IPS-18a (cell line): ENCODE measurements at regions not wholly inside any gene's neighbourhood (a gene's known extent, or its start where the extent isn't known, plus 50 kb on each side); places are given as distances from the start of the nearest gene placed in this dataset.
"Not testable (repeated sequence)": the region's sequence is repeated elsewhere in the genome, so short reads cannot be mapped to it uniquely, and the experiment has no call there.

Source experiments
- H3K27ac ChIP-seq: one replicate; pipeline ENCODE4 v1.5.1; 2013; ENCODE audit warnings: low read length
- H3K27me3 ChIP-seq: one replicate; pipeline ENCODE4 v1.6.1; 2013; ENCODE audit warnings: mild to moderate bottlenecking, low read length; ENCODE audit not compliant: control insufficient read depth, insufficient read depth
- H3K36me3 ChIP-seq: one replicate; pipeline ENCODE4 v1.6.1; 2013; ENCODE audit warnings: low read depth, low read length; ENCODE audit not compliant: control insufficient read depth
- H3K4me1 ChIP-seq: one replicate; pipeline ENCODE4 v1.6.1; 2013; ENCODE audit warnings: low read depth, low read length; ENCODE audit not compliant: control insufficient read depth
- H3K4me3 ChIP-seq: one replicate; pipeline ENCODE4 v1.5.1; 2013; ENCODE audit warnings: low read length
- H3K9ac ChIP-seq: one replicate; pipeline ENCODE4 v1.6.1; 2013; ENCODE audit warnings: mild to moderate bottlenecking, low read length, moderate library complexity
- H3K9me3 ChIP-seq: one replicate; pipeline ENCODE4 v1.6.1; 2013; ENCODE audit warnings: low read depth, low read length; ENCODE audit not compliant: control insufficient read depth

DNA sequence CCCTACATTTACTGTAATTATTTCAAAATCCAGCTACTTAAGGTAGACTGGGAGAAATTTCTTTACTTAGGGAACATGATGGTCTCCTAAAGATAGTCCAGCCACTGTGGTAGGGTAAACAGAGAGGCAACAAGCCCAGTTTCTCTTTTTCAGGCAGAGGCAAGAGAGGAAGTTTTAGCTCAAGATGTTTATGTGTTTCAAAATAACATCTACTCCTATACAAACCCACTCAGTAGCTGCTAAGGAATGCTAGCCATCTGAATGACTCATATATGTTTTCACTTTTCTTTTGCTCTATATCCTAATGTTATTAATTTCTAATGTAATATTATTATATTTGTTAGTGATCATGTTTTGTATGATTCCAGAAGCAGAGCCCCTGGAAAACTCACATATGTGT is 856.6 kb downstream of the PLA2G4A start:
- no peak overlapping the region for H3K27ac ChIP-seq
- H3K9ac ChIP-seq = no peak overlapping the region
- H3K27me3 ChIP-seq = no peaks in the 10 kb centered on the region
- H3K36me3 ChIP-seq = no peaks in the 10 kb centered on the region
- no peaks in the 10 kb centered on the region for H3K9me3 ChIP-seq
- H3K4me3 ChIP-seq = no peak overlapping the region
- H3K4me1 ChIP-seq = no peaks in the 10 kb centered on the region

DNA sequence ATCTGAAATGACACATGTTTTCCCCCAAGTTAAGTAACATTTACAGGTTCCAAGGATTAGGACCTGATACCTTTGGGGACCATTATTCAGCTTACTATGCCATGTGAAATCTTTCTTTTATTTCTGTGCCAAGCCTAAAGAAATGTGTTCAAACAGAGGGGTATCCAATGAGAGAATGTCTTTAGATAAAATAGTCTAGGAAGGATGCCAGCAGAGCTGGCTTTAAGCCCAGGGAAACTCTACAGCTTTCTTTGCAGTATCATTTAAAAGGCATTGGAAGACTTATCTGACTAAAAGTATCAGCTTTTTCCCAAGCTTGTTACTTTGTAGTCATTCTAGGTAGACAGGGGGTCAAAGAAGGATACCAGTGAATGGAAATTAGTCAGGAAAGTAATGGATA is 860.4 kb downstream of the PLA2G4A start:
- H3K36me3 ChIP-seq = no peaks in the 10 kb centered on the region
- no peaks in the 10 kb centered on the region for H3K27me3 ChIP-seq
- no peak overlapping the region for H3K4me3 ChIP-seq
- H3K4me1 ChIP-seq = no peaks in the 10 kb centered on the region
- no peak overlapping the region for H3K27ac ChIP-seq
- no peaks in the 10 kb centered on the region for H3K9me3 ChIP-seq
- no peak overlapping the region for H3K9ac ChIP-seq

DNA sequence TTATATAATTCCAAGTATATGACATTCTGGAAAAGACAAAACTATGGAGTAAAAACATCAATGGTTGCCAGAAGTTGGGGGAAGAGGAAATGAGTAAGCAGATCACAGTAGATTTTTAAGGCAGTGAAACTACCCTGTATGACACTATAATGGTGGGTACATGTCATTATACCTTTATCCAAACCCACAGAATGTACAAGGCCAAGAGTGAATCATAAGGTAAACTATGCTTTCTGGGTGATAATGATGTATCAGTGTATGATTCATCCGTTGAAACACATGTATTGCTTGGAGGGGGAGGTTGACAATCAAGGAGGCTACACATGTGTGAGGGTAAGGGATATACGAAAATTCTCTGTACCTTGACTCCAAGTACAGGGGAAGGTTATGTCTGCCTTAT is 862.7 kb downstream of the PLA2G4A start:
- Histone ChIP-seq H3K4me3 (no peak overlapping the region), H3K36me3 (no peaks in the 10 kb centered on the region), H3K27ac (no peak overlapping the region), H3K9ac (no peak overlapping the region), H3K27me3 (no peaks in the 10 kb centered on the region), H3K9me3 (no peaks in the 10 kb centered on the region), H3K4me1 (no peaks in the 10 kb centered on the region)

DNA sequence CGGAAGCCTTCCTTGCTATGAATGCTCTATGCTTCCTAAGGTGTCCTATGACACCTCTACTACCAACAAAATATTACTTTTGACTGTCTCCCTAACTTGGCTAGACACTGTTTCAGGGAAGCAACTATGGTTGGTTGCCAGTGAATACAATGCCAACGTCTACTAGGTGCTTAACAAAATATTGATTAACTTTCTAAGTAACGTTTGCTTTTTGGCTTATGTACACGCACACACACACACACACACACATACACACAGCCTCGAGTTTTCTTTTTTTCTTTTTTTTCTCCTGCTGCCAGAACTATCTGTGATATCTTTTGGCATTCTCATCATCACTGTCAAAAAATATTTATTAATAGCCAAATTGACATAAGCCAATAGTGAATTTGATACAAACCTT is 864.0 kb downstream of the PLA2G4A start:
- Histone ChIP-seq H3K36me3 (no peaks in the 10 kb centered on the region), H3K27ac (no peak overlapping the region)

DNA sequence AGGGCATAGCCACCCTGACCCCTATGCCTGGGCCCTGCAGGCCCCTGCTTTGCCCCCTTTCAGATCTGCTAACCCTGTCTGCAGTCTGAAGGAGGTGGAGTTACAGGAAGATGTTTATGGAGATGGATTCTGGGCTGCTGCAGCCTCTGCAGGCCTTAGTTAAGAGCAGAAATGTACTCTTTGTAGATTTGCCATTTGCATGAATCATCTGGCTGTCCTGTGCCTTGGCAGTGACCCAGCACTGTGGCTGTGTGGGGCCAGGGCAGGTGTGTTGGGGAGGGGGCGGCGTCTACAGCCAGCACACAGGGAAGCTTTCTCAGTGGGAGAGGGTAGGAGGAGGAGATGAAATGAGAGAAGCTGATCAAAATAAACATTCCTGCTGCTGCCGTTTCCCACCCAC is 867.3 kb downstream of the PLA2G4A start:
- Histone ChIP-seq H3K9ac (no peak overlapping the region), H3K27me3 (no peaks in the 10 kb centered on the region), H3K4me3 (no peak overlapping the region), H3K27ac (no peak overlapping the region), H3K4me1 (no peaks in the 10 kb centered on the region), H3K9me3 (no peaks in the 10 kb centered on the region), H3K36me3 (no peaks in the 10 kb centered on the region)

More for the DNA sequence above, 864.0 kb downstream of the PLA2G4A start:
- H3K9ac ChIP-seq = no peak overlapping the region
- no peaks in the 10 kb centered on the region for H3K4me1 ChIP-seq
- H3K9me3 ChIP-seq = no peaks in the 10 kb centered on the region
- H3K4me3 ChIP-seq = no peak overlapping the region
- H3K27me3 ChIP-seq = no peaks in the 10 kb centered on the region

DNA sequence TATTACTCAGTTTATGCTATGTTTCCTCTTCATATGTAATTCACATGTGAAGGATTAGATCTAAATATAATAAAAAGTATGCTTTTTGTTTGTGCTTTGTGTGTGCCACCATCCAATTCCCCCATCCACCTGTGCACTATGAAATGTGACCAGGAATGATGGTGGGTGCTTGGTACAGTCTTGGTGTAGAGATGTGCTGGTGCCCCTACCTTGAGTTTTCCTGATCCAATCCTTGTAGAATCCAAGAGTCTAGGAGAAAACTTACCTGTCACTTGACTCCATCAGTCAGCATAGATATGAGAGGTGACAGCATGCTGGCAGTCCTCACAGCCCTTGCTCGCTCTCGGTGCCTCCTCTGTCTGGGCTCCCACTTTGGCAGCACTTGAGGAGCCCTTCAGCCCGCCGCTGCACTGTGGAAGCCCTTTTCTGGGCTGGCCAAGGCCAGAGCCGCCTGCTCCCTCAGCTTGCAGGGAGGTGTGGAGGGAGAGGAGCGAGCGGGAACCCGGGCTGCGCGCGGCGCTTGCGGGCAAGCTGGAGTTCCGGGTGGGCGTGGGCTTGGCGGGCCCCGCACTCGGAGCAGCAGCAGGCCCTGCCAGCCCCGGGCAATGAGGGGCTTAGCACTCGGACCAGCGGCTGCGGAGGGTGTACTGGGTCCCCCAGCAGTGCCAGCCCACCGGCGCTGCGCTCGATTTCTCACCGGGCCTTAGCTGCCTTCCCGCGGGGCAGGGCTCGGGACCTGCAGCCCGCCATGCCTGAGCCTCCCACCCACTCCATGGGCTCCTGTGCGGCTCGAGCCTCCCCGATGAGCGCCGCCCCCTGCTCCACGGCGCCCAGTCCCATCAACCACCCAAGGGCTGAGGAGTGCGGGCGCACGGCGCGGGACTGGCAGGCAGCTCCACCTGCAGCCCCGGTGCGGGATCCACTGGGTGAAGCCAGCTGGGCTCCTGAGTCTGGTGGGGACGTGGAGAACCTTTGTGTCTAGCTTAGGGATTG is 874.7 kb downstream of the PLA2G4A start:
- not testable (repeated sequence) for H3K27me3 ChIP-seq, H3K27ac ChIP-seq, H3K9ac ChIP-seq, H3K9me3 ChIP-seq, H3K36me3 ChIP-seq, H3K4me3 ChIP-seq, H3K4me1 ChIP-seq

DNA sequence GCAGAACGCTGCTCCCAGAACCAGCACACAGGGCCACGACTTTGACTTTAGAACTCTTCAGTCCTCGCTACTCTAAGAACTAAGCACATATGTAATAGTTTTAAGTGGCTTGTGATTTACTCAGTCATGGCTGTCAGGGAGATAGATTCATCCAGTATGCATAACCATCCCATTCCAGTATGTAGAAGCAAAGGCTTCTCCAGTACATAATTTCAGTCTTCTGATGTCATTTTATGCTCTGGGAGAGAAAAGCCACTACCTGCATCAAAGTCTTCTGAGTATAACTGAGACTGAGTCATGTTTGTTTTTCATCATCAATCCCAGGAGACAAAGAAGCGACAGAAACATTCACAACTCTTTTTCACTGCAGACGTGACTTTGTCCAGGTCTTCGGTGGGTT is 885.7 kb downstream of the PLA2G4A start:
- no peak overlapping the region for H3K9ac ChIP-seq
- H3K4me3 ChIP-seq = no peak overlapping the region
- H3K27ac ChIP-seq = no peak overlapping the region
- H3K36me3 ChIP-seq = no peaks in the 10 kb centered on the region
- no peaks in the 10 kb centered on the region for H3K27me3 ChIP-seq
- no peaks in the 10 kb centered on the region for H3K9me3 ChIP-seq
- no peaks in the 10 kb centered on the region for H3K4me1 ChIP-seq

DNA sequence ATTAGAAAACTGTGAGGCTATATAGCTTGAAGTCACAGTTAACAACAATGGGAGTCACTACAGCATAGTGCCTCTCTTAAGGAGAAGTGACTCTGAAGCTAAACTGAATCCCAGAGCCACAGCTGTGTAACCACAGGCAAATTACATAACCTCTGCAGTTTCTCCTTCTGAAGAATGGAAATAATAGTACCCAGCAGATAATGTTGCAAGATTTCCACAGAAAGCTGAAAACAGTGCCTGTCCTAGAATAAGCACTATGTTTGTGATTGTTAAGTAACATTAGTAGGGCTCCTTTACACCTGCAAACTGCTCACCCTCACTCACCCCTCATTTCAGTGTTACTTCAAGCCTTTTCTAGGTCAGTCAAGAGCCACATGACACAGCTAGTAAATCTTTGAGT is 886.7 kb downstream of the PLA2G4A start:
- Histone ChIP-seq H3K36me3 (no peaks in the 10 kb centered on the region), H3K27me3 (no peaks in the 10 kb centered on the region), H3K9ac (no peak overlapping the region), H3K27ac (no peak overlapping the region), H3K4me3 (no peak overlapping the region), H3K4me1 (no peaks in the 10 kb centered on the region), H3K9me3 (no peaks in the 10 kb centered on the region)

DNA sequence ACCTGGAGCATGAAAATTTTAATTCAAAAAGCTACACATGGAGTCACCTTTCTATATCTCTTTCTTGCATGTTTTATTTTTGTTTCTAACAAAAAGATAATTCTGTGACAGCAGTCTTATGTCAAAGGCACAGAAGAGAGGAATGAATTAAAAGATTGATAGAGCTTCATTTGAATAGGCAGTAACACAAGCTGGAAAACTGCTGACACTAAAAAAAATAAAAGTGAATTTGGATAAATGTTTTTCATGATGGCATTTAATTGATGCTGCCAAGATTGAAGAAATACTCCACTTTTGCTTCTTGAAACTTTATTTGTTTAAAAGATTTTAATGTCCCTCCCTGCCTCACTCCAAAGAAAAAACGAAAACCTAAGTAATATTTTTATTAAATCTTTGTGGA is 887.4 kb downstream of the PLA2G4A start:
- H3K27ac ChIP-seq = no peak overlapping the region
- no peaks in the 10 kb centered on the region for H3K9me3 ChIP-seq
- H3K4me3 ChIP-seq = no peak overlapping the region
- H3K36me3 ChIP-seq = no peaks in the 10 kb centered on the region
- no peaks in the 10 kb centered on the region for H3K4me1 ChIP-seq
- no peak overlapping the region for H3K9ac ChIP-seq
- H3K27me3 ChIP-seq = no peaks in the 10 kb centered on the region

DNA sequence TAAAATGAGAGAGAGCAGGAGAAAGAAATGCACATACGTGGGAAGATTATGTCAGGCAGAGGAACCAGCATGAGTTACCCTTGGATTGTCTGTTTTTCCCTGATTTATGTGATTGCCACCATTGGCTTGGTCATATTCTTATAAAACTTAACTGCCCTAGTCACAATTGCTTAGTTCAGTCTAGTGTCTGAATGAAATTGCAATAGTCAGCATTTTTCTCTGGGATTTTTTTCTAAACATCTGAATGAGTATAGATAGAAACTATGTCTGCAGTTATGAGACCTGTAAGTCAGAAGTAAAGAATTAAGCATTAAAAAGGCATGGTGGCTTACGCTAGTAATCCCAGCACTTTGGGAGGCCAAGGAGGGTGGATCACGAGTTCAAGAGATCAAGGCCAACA is 889.8 kb downstream of the PLA2G4A start:
- no peaks in the 10 kb centered on the region for H3K36me3 ChIP-seq

DNA sequence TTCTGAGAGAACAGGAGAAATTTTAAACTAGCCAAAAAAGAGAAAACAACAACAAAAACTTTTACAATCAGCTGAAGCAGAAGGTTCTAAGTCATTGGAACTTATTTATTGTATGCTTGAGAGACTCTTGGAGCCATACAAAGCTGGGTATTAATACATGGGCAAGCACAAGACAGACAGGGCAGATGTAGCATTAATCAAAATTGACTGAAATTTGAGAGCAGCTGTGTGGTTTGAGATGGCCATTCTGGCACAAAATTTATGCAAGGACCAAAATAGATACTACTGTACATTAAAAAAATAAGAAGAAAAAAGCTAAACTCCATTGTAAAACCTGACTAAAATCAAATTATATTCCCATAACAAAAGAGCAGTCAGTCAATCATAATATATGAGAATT is 892.5 kb downstream of the PLA2G4A start:
- Histone ChIP-seq H3K9me3 (no peaks in the 10 kb centered on the region), H3K4me1 (no peaks in the 10 kb centered on the region), H3K9ac (no peak overlapping the region), H3K27ac (no peak overlapping the region), H3K36me3 (no peaks in the 10 kb centered on the region), H3K27me3 (no peaks in the 10 kb centered on the region), H3K4me3 (no peak overlapping the region)

More for the DNA sequence above, 889.8 kb downstream of the PLA2G4A start:
- no peaks in the 10 kb centered on the region for H3K9me3 ChIP-seq
- no peaks in the 10 kb centered on the region for H3K27me3 ChIP-seq
- no peak overlapping the region for H3K27ac ChIP-seq
- no peaks in the 10 kb centered on the region for H3K4me1 ChIP-seq
- no peak overlapping the region for H3K9ac ChIP-seq
- H3K4me3 ChIP-seq = no peak overlapping the region

DNA sequence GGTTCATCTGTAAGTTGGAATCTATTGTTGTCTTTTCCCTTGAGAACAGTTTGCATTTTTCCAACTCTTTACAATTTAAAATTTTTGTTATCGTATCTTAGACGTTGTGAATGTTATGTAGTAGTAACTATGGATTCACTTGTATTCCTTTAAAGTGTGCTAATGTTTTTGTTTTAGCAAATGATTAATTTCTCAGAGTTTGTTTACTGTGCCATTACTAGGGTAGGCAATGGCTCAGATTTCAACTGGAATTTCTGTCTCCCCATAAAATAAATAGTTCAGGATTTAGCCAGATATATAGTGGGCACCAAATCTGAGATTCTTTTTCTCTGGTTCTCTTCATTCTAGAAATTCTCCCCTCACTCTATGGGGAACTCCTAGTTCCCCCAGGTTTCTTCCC is 896.5 kb downstream of the PLA2G4A start:
- Histone ChIP-seq H3K9me3 (no peaks in the 10 kb centered on the region), H3K27me3 (no peaks in the 10 kb centered on the region), H3K9ac (no peak overlapping the region), H3K27ac (no peak overlapping the region), H3K4me1 (no peaks in the 10 kb centered on the region), H3K36me3 (no peaks in the 10 kb centered on the region), H3K4me3 (no peak overlapping the region)
